ENCODE measurements at regions not wholly inside any gene's neighbourhood (a gene's known extent, or its start where the extent isn't known, plus 50 kb on each side); places are given as distances from the start of the nearest gene placed in this dataset.
"Not testable (repeated sequence)": the region's sequence is repeated elsewhere in the genome, so short reads cannot be mapped to it uniquely, and the experiment has no call there.

- DNase-seq (ENCODE audit: low read depth in 2 of 2): not testable (repeated sequence)
These were observed 581.8 kb downstream of the SUCLG1 start for GRCh38 chr2:83877261-83877660.

GRCh38 chr2:83874712-83875430, 584.2 kb downstream of the SUCLG1 start:
- no peak for DNase-seq (ENCODE audit: low read depth in 2 of 2)

- no peak for DNase-seq (ENCODE audit: low read depth in 2 of 2)
These were observed 585.0 kb downstream of the SUCLG1 start for GRCh38 chr2:83874066-83874465.

- DNase-seq (ENCODE audit: low read depth in 2 of 2): no peak
These were observed 586.0 kb downstream of the SUCLG1 start for GRCh38 chr2:83873110-83873509.

GRCh38 chr2:83866211-83866610, 592.9 kb downstream of the SUCLG1 start:
- no peak for DNase-seq (ENCODE audit: low read depth in 2 of 2)

GRCh38 chr2:83862600-83862999, 596.5 kb downstream of the SUCLG1 start:
- DNase-seq (ENCODE audit: low read depth in 2 of 2): no peak

GRCh38 chr2:83860320-83860719, 598.8 kb downstream of the SUCLG1 start:
- DNase-seq (ENCODE audit: low read depth in 2 of 2): no peak

- DNase-seq (ENCODE audit: low read depth in 2 of 2): no peak
These were observed 599.5 kb downstream of the SUCLG1 start for GRCh38 chr2:83859553-83859952.

- no peak for DNase-seq (ENCODE audit: low read depth in 2 of 2)
These were observed 608.0 kb downstream of the SUCLG1 start for GRCh38 chr2:83851066-83851465.

- no peak for DNase-seq (ENCODE audit: low read depth in 2 of 2)
These were observed 608.9 kb downstream of the SUCLG1 start for GRCh38 chr2:83850071-83850725.

- no peak for DNase-seq (ENCODE audit: low read depth in 2 of 2)
These were observed 614.6 kb downstream of the SUCLG1 start for GRCh38 chr2:83844490-83844889.

GRCh38 chr2:83842421-83842820, 616.7 kb downstream of the SUCLG1 start:
- DNase-seq (ENCODE audit: low read depth in 2 of 2): no peak

GRCh38 chr2:83837823-83838222, 621.3 kb downstream of the SUCLG1 start:
- DNase-seq (ENCODE audit: low read depth in 2 of 2): no peak

GRCh38 chr2:83827618-83828017, 631.5 kb downstream of the SUCLG1 start:
- DNase-seq (ENCODE audit: low read depth in 2 of 2): no peak

GRCh38 chr2:83826577-83826976, 632.5 kb downstream of the SUCLG1 start:
- DNase-seq (ENCODE audit: low read depth in 2 of 2): no peak

GRCh38 chr2:83823229-83823628, 635.9 kb downstream of the SUCLG1 start:
- no peak for DNase-seq (ENCODE audit: low read depth in 2 of 2)

GRCh38 chr2:83817511-83817910, 641.6 kb downstream of the SUCLG1 start:
- DNase-seq (ENCODE audit: low read depth in 2 of 2): no peak

GRCh38 chr2:83808878-83809277, 650.2 kb downstream of the SUCLG1 start:
- DNase-seq (ENCODE audit: low read depth in 2 of 2): no peak

GRCh38 chr2:83802604-83803003, 656.5 kb downstream of the SUCLG1 start:
- no peak for DNase-seq (ENCODE audit: low read depth in 2 of 2)

- DNase-seq (ENCODE audit: low read depth in 2 of 2): no peak
These were observed 663.3 kb downstream of the SUCLG1 start for GRCh38 chr2:83795777-83796176.

GRCh38 chr2:83790467-83790866, 668.6 kb downstream of the SUCLG1 start:
- DNase-seq (ENCODE audit: low read depth in 2 of 2): not testable (repeated sequence)

- DNase-seq (ENCODE audit: low read depth in 2 of 2): not testable (repeated sequence)
These were observed 669.4 kb downstream of the SUCLG1 start for GRCh38 chr2:83789674-83790073.

GRCh38 chr2:83788938-83789566, 670.0 kb downstream of the SUCLG1 start:
- DNase-seq (ENCODE audit: low read depth in 2 of 2): not testable (repeated sequence)

Data from stimulated activated CD8-positive, alpha-beta memory T cell treated with anti-CD3 and anti-CD28 coated beads, Interleukin-2, amount 100 ng/mL, for 48 hours (primary cell).